HEK293T (cell line): ENCODE measurements at regions not wholly inside any gene's neighbourhood (a gene's known extent, or its start where the extent isn't known, plus 50 kb on each side); places are given as distances from the start of the nearest gene placed in this dataset.

ENCODE experiments used
- ARNT ChIP-seq: fragments of 450-650 bp; IDR thresholded peaks from 2 replicates; pipeline ENCODE4 v1.6.1; 2017; ENCODE audit warnings: mild to moderate bottlenecking
- BHLHE40 ChIP-seq: fragments of 450-650 bp; IDR thresholded peaks from 2 replicates; pipeline ENCODE4 v1.6.1; 2016; ENCODE audit warnings: mild to moderate bottlenecking, moderate library complexity, borderline replicate concordance
- ELF4 ChIP-seq: fragments of 450-650 bp; IDR thresholded peaks from 2 replicates; pipeline ENCODE4 v1.6.1; 2017; ENCODE audit warnings: antibody characterized with exemption
- FOXM1 ChIP-seq: fragments of 450-650 bp; IDR thresholded peaks from 2 replicates; pipeline ENCODE4 v1.6.1; 2017; ENCODE audit warnings: mild to moderate bottlenecking, borderline replicate concordance
- LEF1 ChIP-seq: fragments of 450-650 bp; IDR thresholded peaks from 2 replicates; pipeline ENCODE4 v1.6.1; 2017; ENCODE audit warnings: mild to moderate bottlenecking, borderline replicate concordance
- PKNOX1 ChIP-seq: fragments of 450-650 bp; IDR thresholded peaks from 2 replicates; pipeline ENCODE4 v1.6.1; 2016

GRCh38 chr5:89090037-89090436 is 207.1 kb upstream of the MEF2C start:
- TF ChIP-seq BHLHE40 (no peak), PKNOX1 (no peak), LEF1 (no peak), ELF4 (no peak), FOXM1 (no peak), ARNT (no peak)
